ENCODE measurements at regions not wholly inside any gene's neighbourhood (a gene's known extent, or its start where the extent isn't known, plus 50 kb on each side); places are given as distances from the start of the nearest gene placed in this dataset.

DNA sequence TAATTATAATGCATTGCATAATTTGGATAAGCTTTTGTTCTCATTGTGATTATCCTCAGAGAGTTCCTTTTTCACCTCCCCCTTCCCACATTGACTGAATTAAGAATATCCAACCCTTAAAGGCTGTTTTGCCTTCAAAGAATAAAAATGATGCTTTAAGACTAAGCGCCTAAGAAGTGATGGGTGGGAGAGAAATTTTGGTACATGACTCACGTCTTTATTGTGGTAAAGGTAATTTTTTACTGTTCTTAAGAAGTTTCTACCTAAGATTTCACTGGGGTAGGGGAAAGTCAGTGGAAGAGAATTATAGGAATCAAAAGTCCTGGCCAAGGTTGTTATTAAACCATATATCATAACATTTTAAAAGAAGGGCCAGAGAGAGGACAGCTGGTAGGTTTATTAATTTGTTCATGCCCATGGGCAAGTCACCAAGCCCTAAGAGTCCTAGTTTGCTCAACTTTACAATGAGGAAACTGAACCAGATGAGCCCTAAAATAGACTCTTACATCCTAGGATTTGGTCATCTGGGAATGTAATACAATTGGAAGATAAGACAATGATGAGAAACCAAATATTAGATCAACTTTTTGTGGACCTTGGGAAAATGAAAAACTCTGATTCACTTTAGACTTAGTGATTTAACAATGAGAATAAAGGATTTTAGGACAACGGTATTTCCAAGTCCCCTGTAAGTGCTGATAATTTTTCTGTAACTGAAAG is 101.1 kb upstream of the RASGRP1 start:
- peak; percentile 30 to 76 for ATAC-seq
- DNase-seq (ENCODE audit: low spot score in 2 of 2), result no peak
- Mint-ChIP-seq H3K9me3 (peaks cover 12 to 15% of the 10 kb centered on the region in 2 donors), H3K27ac (peak overlapping the region in 1 of 2 donors; percentile 86), H3K36me3 (peaks cover 15 to 17% of the 10 kb centered on the region in 2 donors)

DNA sequence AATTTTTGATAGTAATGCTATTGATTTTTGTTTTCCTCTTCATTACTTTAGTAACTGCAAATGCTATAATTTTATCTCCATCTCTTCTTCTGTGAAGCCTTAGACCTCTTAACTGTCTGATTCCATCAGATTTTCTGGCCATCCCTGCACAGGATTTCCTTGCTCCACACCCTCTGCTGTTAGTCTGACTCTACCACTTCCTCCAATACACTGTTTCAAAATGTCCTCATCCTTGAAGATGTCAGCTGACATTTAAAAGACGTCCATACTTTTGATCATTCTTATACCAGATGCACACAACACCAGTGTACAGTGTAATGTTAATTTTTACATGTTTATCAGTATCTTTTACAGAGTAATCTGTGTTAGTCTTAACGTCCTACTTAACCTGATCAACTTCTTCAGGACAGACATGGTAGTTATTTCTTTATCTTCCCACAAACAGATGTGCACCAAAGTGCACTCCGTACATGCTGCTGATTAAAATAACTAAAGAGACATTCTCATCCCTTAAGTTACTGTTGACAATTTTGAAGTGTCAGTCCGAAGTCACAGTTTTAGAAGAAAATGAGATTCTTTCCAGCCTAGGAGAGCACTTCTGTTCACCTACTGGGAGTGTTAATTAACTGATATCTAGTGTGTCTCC is 102.4 kb upstream of the RASGRP1 start:
- Mint-ChIP-seq H3K9me3 (peaks cover 12 to 15% of the 10 kb centered on the region in 2 donors), H3K27ac (peak overlapping the region; percentile 54 to 65), H3K36me3 (peaks cover 15 to 16% of the 10 kb centered on the region in 2 donors)
- DNase-seq (ENCODE audit: low spot score in 2 of 2) (no peak), ATAC-seq (no peak)

DNA sequence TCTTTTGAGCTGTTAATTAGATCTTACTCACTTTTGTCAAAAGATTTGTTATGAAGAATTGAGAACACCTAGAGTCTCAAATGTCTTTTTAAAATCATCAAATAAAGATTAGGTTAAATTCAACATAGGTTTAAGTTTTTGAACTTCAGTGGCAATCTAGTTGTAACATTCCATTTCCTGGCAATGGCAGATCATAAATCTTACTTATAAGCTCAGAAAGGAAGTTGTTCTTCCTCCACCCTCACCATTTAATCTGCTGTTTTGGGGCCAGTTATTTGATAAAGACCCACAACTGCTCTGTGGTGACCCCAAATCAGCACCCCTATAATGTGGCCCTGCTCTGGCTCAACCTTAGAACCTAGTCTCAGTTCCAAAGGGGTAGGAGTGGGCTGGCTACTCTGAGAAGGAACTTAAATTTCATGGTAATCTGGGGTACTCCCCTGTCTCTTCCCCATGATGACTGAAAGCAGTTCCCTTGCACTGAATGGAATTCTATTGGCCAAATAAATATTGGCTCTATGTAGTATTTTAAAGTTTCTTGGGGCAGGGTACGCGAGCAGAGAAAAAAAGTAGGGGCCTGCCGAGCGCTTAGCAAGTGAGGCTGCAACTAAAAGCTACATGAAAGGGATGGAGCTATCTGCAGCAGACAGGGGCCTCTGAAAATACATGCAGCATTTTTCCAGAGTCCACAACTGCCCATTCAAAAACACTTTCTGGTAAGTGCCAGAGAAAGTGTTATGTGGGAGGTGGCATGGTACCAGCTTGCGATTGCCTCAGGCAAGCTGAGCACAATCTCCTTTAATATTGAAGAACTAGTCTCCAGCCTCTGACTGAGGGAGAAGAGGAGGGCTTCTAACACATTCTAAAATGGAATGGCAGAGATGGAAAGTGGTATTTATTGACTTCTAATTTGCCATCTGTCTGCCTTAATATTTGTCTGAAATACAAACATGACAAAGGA is 103.6 kb upstream of the RASGRP1 start:
- H3K36me3 Mint-ChIP-seq, result peaks cover 15 to 19% of the 10 kb centered on the region in 2 donors
- DNase-seq (ENCODE audit: low spot score in 2 of 2), result no peak
- peaks cover 12 to 15% of the 10 kb centered on the region in 2 donors for H3K9me3 Mint-ChIP-seq
- ATAC-seq, result no peak
- peak overlapping the region in 1 of 2 donors; percentile 54 for H3K27ac Mint-ChIP-seq

DNA sequence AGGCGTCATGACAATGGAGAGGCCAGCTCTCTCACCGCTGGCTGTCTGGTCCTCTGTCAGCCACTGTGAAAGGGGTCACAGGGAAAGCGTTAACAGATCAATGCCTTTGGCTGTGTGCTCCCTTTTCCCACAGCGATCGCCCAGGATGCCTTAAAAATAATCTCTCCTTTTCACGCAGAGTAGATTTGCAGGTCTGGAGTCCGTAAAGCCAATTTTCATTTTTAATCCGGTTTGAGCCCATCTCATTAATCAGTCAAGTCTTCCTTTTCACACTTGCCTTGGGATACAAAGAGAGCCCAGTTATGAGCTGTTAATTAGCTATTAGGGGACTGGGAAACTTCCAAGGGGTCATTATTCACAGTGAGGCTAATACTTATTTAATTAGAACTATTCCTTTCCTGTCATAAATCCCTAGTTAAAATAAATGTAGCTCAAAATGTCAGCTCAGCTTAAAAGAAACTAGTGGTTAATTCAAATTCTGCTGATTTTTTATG is 104.3 kb upstream of the RASGRP1 start:
- no peak for DNase-seq (ENCODE audit: low spot score in 2 of 2)
- Mint-ChIP-seq H3K9me3 (peaks cover 12 to 15% of the 10 kb centered on the region in 2 donors), H3K27ac (no peak overlapping the region), H3K36me3 (peaks cover 15 to 22% of the 10 kb centered on the region in 2 donors)
- no peak for ATAC-seq

DNA sequence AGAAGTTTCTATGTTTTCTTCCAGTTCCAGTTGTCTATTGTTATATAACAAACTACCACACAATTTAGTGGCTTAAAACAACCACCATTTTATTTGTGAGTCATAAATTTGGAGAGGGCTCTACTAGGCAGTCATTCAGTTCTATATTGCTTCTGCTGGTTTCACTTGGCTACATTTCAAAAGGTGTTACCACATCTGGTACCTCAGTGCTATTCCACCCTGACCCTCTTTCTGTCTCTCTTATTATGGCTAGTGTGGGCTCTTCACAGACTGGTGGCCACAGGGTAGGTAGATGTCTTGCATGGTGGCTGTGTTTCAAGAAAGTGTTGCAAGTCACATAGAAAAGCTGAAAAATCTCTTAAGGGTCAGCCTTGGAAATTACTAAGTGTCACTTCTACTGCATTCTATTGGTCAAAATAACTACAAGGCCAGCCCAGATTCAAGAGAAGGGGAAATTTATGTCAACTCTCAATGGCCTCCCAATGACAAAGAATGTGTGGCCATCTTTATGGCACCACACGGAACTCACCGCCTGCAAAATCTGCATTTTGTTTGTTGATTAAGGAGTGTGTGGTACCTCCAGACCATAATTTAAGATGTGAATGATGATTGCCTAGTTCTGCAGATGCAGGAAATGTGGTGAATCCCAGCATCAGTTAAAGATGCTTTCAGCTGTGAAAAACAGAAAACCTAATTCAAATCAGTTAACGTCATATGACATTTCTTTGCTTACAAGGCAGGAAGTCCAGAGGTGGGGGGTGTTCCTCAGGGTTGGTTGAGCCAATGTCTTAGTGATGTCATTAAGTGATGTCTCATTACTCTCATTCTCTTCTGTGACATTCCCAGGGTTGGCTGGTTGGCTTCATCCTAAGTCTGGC is 105.8 kb upstream of the RASGRP1 start:
- DNase-seq (ENCODE audit: low spot score in 2 of 2) (peak in 1 of 2 donors; percentile 71), ATAC-seq (peak; percentile 53 to 77)
- Mint-ChIP-seq H3K36me3 (peaks cover 15 to 22% of the 10 kb centered on the region in 2 donors), H3K9me3 (peaks cover 12 to 15% of the 10 kb centered on the region in 2 donors), H3K27ac (peak overlapping the region; percentile 30 to 95)

DNA sequence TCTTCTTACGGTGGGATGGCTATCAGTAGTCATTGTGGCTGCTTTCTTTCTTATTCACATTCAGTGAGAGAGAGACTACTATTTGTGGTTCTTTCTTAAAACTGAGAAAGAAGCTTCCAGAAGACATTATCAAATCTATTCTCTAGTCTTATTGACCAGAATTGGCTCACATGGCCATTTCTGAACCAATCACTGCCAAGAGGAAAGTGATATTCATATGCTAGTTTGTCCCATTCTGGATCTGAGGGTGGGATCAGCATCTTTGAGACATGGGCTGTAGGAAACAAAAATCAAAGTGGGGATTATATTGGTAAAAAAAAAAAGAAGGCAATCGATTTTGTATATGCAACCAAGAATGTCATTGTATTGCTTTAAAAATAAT is 106.4 kb upstream of the RASGRP1 start:
- no peak for ATAC-seq
- Mint-ChIP-seq H3K27ac (peak overlapping the region; percentile 30 to 95), H3K9me3 (peaks cover 12 to 15% of the 10 kb centered on the region in 2 donors), H3K36me3 (peaks cover 15 to 22% of the 10 kb centered on the region in 2 donors)
- DNase-seq (ENCODE audit: low spot score in 2 of 2), result no peak

DNA sequence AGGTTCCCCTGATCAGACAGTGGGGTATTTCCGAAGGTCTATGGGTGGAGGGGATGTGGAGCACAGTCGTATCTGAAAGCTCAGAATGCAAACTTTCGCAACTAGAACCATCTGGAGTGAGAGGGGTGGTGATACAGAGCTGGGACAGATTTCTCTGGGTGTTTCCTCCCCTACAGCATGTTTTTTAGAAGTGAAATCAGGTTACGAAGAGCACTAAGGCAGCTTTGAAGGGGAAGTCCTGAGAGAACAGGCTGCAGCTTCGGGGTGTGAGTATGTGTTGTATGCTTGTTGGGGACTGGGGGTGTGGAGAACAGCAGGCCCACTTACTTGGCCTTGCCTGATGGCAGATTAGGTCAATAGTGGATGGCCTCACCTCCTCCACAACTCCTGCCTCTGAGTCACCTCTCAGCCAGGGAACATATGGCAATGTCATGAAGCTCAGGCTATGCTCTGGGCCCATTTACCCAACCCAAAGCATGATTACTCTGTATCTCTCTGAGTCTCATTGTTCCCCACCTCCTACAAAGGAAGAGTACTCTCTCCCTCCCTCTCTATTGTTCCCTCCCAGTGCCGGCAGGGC is 107.2 kb upstream of the RASGRP1 start:
- ATAC-seq (peak; percentile 65 to 68), DNase-seq (ENCODE audit: low spot score in 2 of 2) (no peak)
- peaks cover 15 to 20% of the 10 kb centered on the region in 2 donors for H3K36me3 Mint-ChIP-seq
- H3K9me3 Mint-ChIP-seq, result peaks cover 12 to 15% of the 10 kb centered on the region in 2 donors
- peak overlapping the region; percentile 78 to 95 for H3K27ac Mint-ChIP-seq

DNA sequence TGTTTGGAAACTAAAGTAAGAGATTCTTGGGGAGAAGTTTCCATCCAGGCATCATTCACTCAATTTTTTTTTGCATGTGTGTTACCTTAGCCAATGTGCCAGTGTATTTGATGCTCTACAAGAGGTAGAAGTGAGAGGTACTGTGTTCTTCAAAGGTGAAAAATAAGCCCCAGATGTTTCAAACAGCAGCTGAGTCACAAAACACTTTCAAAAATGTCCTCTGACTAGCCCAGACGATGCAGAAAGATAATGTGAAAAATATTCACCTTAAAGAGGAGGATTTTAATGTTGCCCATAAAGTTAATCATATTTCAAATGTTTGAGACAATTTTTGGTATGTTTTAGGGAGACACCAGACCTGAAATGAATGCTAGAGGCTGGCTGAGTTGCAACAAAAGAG is 107.7 kb upstream of the RASGRP1 start:
- H3K9me3 Mint-ChIP-seq, result peaks cover 12 to 14% of the 10 kb centered on the region in 2 donors
- ATAC-seq (peak; percentile 5 to 47), DNase-seq (ENCODE audit: low spot score in 2 of 2) (no peak)
- peaks cover 9 to 15% of the 10 kb centered on the region in 2 donors for H3K36me3 Mint-ChIP-seq
- peak overlapping the region; percentile 78 to 95 for H3K27ac Mint-ChIP-seq

DNA sequence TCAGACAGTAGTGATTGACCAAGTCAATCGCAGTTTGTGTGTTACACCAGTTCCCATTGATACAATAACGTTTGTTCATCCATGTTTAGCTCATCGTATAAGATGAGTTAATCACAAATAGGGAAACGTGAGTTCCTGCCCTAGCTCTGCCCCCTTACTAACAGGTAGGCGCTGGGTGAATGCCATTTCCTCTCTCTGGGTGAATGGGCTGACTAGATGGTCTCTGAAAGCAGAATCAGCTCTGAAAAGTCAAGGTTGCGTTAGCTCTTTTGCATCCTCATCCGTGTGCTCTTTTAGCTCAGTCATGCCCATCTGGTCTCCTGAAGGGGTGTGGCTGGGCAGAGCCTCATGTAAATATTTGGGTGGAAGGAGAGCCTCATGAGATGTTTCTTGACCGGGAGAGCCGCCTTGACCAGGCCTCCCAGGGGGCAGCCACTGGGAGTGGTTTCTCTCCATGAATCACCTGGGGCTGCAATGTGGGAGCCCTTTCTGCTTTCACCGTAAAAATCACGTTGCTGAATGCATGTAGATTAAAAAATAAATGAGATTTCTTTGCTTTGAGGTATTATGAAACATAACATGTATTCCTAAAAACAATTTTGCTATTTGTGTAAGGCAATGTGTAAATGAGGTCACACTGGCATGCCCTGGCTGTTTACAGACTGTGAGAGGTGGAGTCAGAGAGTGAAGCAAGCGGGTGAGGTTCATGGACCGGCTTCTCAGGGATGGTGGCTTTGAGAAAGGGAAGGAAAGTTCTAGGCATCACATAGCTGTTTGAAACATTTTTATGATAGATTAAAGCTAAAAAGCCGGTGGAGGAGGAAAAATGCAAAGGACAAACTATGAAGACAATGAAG is 108.4 kb upstream of the RASGRP1 start:
- DNase-seq (ENCODE audit: low spot score in 2 of 2) (no peak), ATAC-seq (peak in 1 of 2 donors; percentile 3)
- peak overlapping the region in 1 of 2 donors; percentile 95 for H3K27ac Mint-ChIP-seq
- H3K36me3 Mint-ChIP-seq, result peaks cover 9 to 15% of the 10 kb centered on the region in 2 donors
- peaks cover 12 to 13% of the 10 kb centered on the region in 2 donors for H3K9me3 Mint-ChIP-seq

DNA sequence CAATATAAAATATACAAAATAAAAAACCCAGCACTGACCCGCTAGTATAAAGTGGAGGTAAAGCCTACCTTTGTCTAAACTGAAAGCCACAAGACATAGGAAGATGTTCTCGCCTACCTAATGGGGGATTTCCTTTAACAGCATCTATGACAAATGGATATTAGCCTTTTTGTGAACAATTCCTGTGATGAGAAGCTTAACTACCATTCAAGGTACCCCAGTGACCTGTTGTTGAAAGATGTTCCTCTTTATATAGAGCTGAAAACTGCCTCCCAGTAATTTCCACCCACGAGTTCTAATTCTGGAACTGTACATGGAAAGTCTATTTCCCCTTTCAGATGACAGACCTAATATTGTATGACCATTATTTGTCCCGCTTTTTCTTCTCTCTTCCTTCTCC is 109.8 kb upstream of the RASGRP1 start:
- peaks cover 10 to 20% of the 10 kb centered on the region in 2 donors for H3K36me3 Mint-ChIP-seq

DNA sequence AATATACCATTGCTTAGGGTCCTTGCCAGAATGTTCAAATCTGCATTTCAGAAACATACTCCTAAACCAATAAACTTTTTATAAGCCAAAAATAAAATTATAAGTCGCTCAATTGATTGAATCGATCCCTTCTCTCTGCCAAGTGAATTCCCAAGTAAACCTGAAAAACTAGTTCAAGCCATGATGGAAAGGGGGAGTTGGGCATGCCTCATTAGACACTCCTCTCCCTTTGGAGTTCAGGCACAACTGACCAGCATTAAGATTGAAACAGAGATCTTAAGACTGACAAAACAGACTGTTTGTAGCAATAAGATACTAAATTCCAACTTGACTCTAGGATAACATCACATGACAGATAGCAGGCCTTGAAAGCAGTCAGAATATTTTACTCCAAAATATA is 113.7 kb upstream of the RASGRP1 start:
- Mint-ChIP-seq H3K27ac (no peak overlapping the region), H3K36me3 (peaks cover 6 to 12% of the 10 kb centered on the region in 2 donors), H3K9me3 (peaks cover 6 to 8% of the 10 kb centered on the region in 2 donors)
- ATAC-seq, result no peak
- no peak for DNase-seq (ENCODE audit: low spot score in 2 of 2)

More for the DNA sequence above, 109.8 kb upstream of the RASGRP1 start:
- ATAC-seq, result no peak
- peaks cover 12 to 16% of the 10 kb centered on the region in 2 donors for H3K9me3 Mint-ChIP-seq
- H3K27ac Mint-ChIP-seq, result no peak overlapping the region
- no peak for DNase-seq (ENCODE audit: low spot score in 2 of 2)

DNA sequence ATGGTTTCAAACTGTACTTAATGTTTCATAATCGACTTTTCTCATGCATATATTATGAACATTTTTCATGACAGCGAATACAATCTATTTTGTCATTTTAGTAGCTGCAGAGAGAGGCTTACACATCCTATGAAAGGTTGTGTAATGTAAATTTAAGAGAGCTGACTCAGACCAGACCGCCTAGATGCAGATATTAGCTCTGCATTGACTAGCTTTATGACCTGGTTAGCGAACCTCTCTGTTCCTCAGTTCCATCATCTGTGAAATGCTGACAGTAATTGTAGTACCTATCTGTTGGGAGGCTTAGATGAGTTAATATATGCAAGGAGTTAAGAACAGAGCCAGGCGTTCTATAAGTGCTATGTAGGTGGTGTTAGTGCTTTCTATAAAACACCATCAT is 116.2 kb upstream of the RASGRP1 start:
- DNase-seq (ENCODE audit: low spot score in 2 of 2) (no peak), ATAC-seq (peak in 1 of 2 donors; percentile 15)
- H3K9me3 Mint-ChIP-seq, result peaks cover 6 to 8% of the 10 kb centered on the region in 2 donors
- H3K36me3 Mint-ChIP-seq, result peaks cover 6 to 11% of the 10 kb centered on the region in 2 donors
- H3K27ac Mint-ChIP-seq, result no peak overlapping the region

DNA sequence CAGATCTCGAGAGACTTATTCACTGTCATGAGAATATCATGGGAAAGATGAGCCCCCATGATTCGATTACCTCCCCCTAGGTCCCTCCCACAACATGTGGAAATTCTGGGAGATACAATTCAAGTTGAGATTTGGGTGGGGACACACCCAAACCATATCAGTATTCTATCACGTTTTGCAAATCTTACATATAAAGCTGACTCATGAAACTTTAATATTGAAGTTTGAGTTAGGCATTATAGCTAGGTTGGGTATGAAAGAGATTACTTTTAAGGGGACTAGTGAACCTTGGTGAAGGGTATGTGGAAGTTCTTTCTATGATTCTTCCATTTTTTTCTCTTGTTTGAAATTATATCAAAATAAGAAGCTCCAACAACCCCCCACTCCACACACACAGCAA is 117.7 kb upstream of the RASGRP1 start:
- DNase-seq (ENCODE audit: low spot score in 2 of 2) (no peak), ATAC-seq (no peak)
- Mint-ChIP-seq H3K27ac (no peak overlapping the region), H3K9me3 (peaks cover 6 to 8% of the 10 kb centered on the region in 2 donors), H3K36me3 (peaks cover 6 to 11% of the 10 kb centered on the region in 2 donors)

DNA sequence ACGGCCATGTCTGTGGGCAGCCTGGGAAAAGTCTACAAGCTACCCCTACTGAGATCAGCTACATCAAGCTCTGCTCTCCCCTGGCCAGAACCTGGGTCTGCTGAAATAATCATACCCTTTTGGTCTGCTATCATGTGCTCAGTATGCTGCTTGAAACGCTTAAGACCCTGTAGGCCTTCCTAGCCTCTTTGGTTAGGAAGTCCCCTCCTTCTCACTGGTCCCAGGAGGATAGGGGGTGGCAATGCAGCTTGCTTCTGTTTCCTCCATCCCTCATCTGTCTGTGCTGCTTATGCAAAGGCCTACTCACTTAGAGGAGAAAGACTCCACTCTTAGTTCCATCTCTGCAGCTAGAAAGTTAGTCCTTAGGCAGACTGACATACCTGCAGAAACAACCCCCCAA is 118.2 kb upstream of the RASGRP1 start:
- DNase-seq (ENCODE audit: low spot score in 2 of 2) (no peak), ATAC-seq (no peak)
- Mint-ChIP-seq H3K9me3 (peaks cover under 1 to 4% of the 10 kb centered on the region in 2 donors), H3K27ac (peak overlapping the region in 1 of 2 donors; percentile 87), H3K36me3 (peaks cover 3 to 7% of the 10 kb centered on the region in 2 donors)
